Skeletal muscle satellite cell (primary cell): ENCODE measurements at regions not wholly inside any gene's neighbourhood (a gene's known extent, or its start where the extent isn't known, plus 50 kb on each side); places are given as distances from the start of the nearest gene placed in this dataset.

Experiments
- H3K27me3 ChIP-seq: 2 replicates; pipeline ENCODE4 v1.7.0; 2013; ENCODE audit warnings: low read length; ENCODE audit not compliant: control insufficient read depth, insufficient read depth
- H3K36me3 ChIP-seq: 2 replicates; pipeline ENCODE4 v1.7.0; 2013; ENCODE audit warnings: mild to moderate bottlenecking, control low read depth, low read length; ENCODE audit not compliant: insufficient read depth
- H3K4me1 ChIP-seq: 2 replicates; pipeline ENCODE4 v1.7.0; 2013; ENCODE audit warnings: low read length; ENCODE audit not compliant: control insufficient read depth, insufficient read depth
- H3K4me2 ChIP-seq: 2 replicates; pipeline ENCODE4 v1.7.0; 2013; ENCODE audit warnings: mild to moderate bottlenecking, low read length
- H3K4me3 ChIP-seq: 2 replicates; pipeline ENCODE4 v1.7.0; 2013; ENCODE audit warnings: low read length
- H3K9ac ChIP-seq: 2 replicates; pipeline ENCODE4 v1.7.0; 2013; ENCODE audit warnings: mild to moderate bottlenecking, low read depth, low read length, moderate library complexity
- H3K9me3 ChIP-seq: replicated peaks from 2 replicates; pipeline ENCODE4 v1.7.0; 2013; ENCODE audit warnings: mild to moderate bottlenecking, control low read depth, low read length

DNA sequence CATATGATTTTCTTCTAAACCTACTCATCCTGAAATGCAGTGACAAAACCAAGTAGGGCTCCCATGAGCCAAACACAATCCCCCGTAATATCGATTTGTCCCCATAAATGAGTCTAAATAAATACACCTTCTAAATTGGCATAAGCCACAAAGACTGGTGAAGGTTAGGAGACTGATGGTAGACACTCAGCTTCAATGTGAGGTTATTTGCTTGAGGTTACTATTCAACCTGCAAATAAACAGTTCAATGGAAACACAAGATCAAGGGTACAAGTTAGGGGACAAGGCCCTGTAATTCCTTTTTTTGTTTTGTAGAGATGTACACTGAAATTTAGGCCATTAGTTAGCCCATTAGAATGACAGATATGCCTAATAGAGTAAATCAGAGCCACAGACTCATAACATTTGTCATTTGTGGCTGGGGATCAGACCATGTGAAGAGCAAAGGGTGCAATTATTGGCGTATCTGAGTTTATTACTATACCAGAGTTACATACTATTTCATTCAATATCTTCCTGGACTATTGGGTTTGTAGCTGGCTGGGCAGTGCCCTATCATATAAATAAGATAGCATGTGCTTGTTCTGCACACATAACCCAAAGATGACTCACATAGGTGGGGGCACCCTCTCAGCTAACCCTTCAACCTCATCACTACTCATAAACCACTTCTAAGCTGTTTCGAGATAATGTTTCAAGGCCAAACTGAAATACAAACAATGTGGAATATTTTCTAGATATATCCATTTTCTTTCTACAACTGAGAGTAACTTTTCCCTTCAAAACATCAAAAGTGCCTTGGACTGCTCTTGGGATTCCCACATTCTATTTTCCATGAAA is 695.3 kb downstream of the KCNA4 start:
- Histone ChIP-seq H3K4me3 (no peak overlapping the region), H3K4me2 (peak overlapping the region; percentile 55), H3K27me3 (no peaks in the 10 kb centered on the region), H3K9ac (peak overlapping the region; percentile 53), H3K36me3 (no peaks in the 10 kb centered on the region), H3K9me3 (no peaks in the 10 kb centered on the region), H3K4me1 (peaks cover 71% of the 10 kb centered on the region)

GRCh38 chr11:29320196-29320595 is 696.6 kb downstream of the KCNA4 start:
- no peak overlapping the region for H3K4me3 ChIP-seq
- H3K9ac ChIP-seq = no peak overlapping the region
- H3K36me3 ChIP-seq = no peaks in the 10 kb centered on the region
- H3K4me1 ChIP-seq = peaks cover 76% of the 10 kb centered on the region
- no peak overlapping the region for H3K4me2 ChIP-seq
- no peaks in the 10 kb centered on the region for H3K27me3 ChIP-seq
- no peaks in the 10 kb centered on the region for H3K9me3 ChIP-seq

- H3K9ac ChIP-seq = no peak overlapping the region
- no peaks in the 10 kb centered on the region for H3K36me3 ChIP-seq
- H3K4me1 ChIP-seq = peaks cover 68% of the 10 kb centered on the region
- H3K4me2 ChIP-seq = no peak overlapping the region
- no peaks in the 10 kb centered on the region for H3K27me3 ChIP-seq
- H3K9me3 ChIP-seq = no peaks in the 10 kb centered on the region
- H3K4me3 ChIP-seq = no peak overlapping the region
Measured at GRCh38 chr11:29319210-29319609, 697.6 kb downstream of the KCNA4 start.

DNA sequence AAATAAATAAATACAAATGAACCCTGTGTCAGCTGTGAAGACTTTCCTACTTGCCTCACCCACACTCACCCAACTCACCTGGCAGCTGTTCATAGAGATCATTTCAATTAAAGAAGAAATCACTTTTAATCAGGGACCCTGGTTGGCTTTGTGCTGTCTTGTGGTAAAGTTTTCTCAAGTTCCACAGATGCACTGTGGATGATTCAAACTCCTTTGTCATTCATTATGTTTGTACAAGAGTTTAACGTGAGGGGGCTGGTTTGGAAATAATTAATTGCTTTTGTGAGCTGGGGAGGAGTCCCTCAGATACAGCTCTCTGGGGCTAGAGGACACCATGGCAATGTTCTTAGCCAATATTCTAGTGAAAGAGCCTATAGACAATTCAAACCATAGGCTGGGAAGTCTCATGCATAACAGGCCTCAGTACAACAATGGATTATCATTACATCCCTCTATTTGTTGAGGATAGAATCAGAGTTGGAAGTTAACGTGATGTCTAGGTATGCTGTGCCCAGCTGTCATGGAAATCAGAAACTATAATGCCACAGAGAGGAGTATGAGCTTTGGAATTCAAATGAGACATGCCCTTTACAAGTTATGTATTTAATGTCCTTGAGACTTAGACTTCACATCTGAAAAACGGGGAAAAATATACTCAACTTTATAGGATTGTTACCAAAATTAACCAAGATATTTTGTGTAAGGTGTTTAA is 698.5 kb downstream of the KCNA4 start:
- no peaks in the 10 kb centered on the region for H3K36me3 ChIP-seq
- peaks cover 63% of the 10 kb centered on the region for H3K4me1 ChIP-seq
- peak overlapping the region; percentile 45 for H3K4me2 ChIP-seq
- no peak overlapping the region for H3K4me3 ChIP-seq
- peak overlapping the region; percentile 72 for H3K9ac ChIP-seq
- no peaks in the 10 kb centered on the region for H3K9me3 ChIP-seq
- no peaks in the 10 kb centered on the region for H3K27me3 ChIP-seq

DNA sequence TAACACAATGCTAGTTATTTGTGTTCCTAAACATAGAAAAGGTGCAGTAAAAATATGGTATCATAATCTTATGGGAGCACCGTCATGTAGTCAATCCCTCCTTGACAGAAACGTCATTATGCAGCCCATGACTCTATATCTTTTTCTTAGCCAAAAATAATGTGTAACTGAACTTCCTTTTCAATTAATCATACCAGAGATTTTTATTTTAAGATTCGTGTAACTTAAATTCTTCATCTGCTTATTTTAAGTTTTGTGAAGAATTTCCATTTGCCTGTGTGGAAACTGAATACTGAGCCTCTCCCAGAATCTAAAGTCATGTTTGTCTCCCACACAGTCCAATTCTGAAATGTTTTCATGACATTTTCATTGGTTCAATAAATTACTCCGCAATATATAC is 699.1 kb downstream of the KCNA4 start:
- Histone ChIP-seq H3K9me3 (no peaks in the 10 kb centered on the region), H3K4me2 (peak overlapping the region; percentile 45), H3K27me3 (no peaks in the 10 kb centered on the region), H3K4me3 (peak overlapping the region; percentile 28), H3K9ac (peak overlapping the region; percentile 72), H3K36me3 (no peaks in the 10 kb centered on the region), H3K4me1 (peaks cover 69% of the 10 kb centered on the region)

DNA sequence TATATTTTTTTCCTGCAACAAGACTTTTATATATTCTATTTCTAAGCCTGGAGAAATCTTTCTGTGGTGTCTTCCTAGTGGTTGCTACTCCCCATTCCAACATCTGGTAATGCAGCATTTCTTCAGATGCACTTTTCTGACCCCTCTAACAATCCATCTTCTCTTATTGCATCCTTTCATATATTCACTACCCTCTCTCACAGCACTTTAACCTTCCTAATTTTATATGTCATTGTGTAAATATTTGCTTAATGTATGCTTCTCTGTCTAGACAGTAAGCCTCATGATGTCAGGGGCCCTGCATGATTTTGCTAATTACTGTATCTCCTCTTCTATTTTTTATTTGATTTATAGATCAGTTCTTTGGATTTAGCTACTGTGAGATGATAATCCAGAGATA is 701.6 kb downstream of the KCNA4 start:
- Histone ChIP-seq H3K36me3 (no peaks in the 10 kb centered on the region), H3K9ac (no peak overlapping the region), H3K4me1 (peaks cover 65% of the 10 kb centered on the region), H3K9me3 (no peaks in the 10 kb centered on the region), H3K27me3 (no peaks in the 10 kb centered on the region), H3K4me2 (no peak overlapping the region), H3K4me3 (no peak overlapping the region)

- Histone ChIP-seq H3K36me3 (no peaks in the 10 kb centered on the region), H3K4me1 (peaks cover 64% of the 10 kb centered on the region), H3K27me3 (no peaks in the 10 kb centered on the region), H3K4me2 (no peak overlapping the region), H3K9me3 (no peaks in the 10 kb centered on the region), H3K4me3 (no peak overlapping the region), H3K9ac (no peak overlapping the region)
Measured at GRCh38 chr11:29314211-29314610, 702.6 kb downstream of the KCNA4 start.

DNA sequence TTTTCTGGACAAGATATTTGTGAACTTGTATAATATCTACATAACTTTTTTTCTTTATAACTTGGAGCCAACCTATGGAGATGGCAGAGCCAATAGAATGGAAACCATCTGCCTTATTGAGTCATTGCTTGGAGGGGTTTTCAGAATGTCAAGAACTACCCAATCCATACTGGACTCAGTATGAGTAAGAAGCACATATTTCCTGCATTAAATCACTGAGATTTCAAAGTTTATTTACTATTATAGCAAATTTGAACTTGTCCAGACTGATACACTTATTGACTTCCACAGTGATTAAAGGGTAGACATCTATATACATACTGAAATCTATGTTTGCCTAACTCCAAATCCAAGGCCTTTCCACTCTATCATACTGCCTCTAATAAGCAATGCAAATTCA is 704.0 kb downstream of the KCNA4 start:
- H3K27me3 ChIP-seq = no peaks in the 10 kb centered on the region
- no peak overlapping the region for H3K4me2 ChIP-seq
- H3K9ac ChIP-seq = no peak overlapping the region
- H3K9me3 ChIP-seq = no peaks in the 10 kb centered on the region
- H3K4me1 ChIP-seq = peaks cover 53% of the 10 kb centered on the region
- no peak overlapping the region for H3K4me3 ChIP-seq
- H3K36me3 ChIP-seq = no peaks in the 10 kb centered on the region

GRCh38 chr11:29310725-29311342 is 706.0 kb downstream of the KCNA4 start:
- Histone ChIP-seq H3K4me3 (no peak overlapping the region), H3K27me3 (no peaks in the 10 kb centered on the region), H3K4me2 (no peak overlapping the region), H3K9me3 (no peaks in the 10 kb centered on the region), H3K36me3 (no peaks in the 10 kb centered on the region), H3K4me1 (peaks cover 52% of the 10 kb centered on the region), H3K9ac (peak overlapping the region; percentile 68)

DNA sequence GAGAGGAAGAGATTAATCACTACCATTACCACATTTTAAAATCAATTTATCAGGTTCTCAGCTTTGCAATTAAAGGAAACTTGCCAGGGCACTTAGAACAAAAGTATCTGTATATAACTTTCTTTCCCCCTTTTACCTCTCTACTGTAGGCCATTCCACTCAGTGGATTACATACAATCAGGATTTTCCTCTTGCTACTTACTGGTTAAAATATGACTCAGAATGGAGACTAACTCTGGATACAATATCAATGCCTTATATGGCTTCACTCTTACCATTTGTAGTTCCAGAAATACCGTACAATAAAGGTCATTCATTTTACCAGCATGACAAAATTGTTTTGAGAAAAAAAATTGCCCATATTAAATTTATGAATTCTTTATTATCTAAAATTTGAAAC is 706.8 kb downstream of the KCNA4 start:
- H3K4me3 ChIP-seq = no peak overlapping the region
- H3K9ac ChIP-seq = peak overlapping the region; percentile 68
- H3K9me3 ChIP-seq = no peaks in the 10 kb centered on the region
- H3K36me3 ChIP-seq = no peaks in the 10 kb centered on the region
- no peaks in the 10 kb centered on the region for H3K27me3 ChIP-seq
- H3K4me1 ChIP-seq = peaks cover 52% of the 10 kb centered on the region
- peak overlapping the region; percentile 1 for H3K4me2 ChIP-seq

DNA sequence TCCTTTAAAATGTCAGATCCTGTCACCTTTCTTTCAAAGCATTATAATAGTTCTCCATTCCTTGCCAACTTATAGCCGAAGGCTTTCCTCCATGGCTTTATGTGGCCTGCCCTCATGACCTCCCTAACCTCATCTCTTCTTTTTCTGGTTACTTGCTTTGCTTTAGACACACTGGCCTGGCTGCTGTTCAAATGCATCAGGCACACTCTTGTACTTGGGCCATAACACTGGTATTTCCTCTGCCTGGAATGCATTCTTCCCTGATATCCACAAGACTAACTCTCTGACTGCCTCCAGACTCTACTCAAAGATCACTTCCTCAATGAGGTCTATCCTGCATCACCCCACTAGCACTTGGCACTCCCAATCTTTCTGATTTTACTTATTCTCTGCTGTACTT is 710.3 kb downstream of the KCNA4 start:
- H3K4me3 ChIP-seq = no peak overlapping the region
- no peak overlapping the region for H3K4me2 ChIP-seq
- peak overlapping the region; percentile 20 for H3K9ac ChIP-seq
- H3K4me1 ChIP-seq = peaks cover 39% of the 10 kb centered on the region
- no peaks in the 10 kb centered on the region for H3K36me3 ChIP-seq
- no peaks in the 10 kb centered on the region for H3K27me3 ChIP-seq
- H3K9me3 ChIP-seq = no peaks in the 10 kb centered on the region
